DOHH2 (cell line): ENCODE measurements at regions not wholly inside any gene's neighbourhood (a gene's known extent, or its start where the extent isn't known, plus 50 kb on each side); places are given as distances from the start of the nearest gene placed in this dataset.

ENCODE experiments used
- CTCF ChIP-seq: fragments of 200-600 bp; sonication (generic); IDR thresholded peaks from one replicate; pipeline ENCODE4 v1.5.1; 2014; ENCODE audit warnings: antibody characterized with exemption, mild to moderate bottlenecking, low read depth, low read length; ENCODE audit not compliant: poor library complexity, severe bottlenecking
- EZH2phosphoT487 ChIP-seq: fragments of 200-600 bp; sonication (generic); IDR thresholded peaks from 2 replicates; pipeline ENCODE4 v1.6.1; 2017; ENCODE audit warnings: borderline replicate concordance, mild to moderate bottlenecking, antibody characterized with exemption, low read length, moderate library complexity, mixed read lengths

- no peak for TF ChIP-seq CTCF
- no peak for TF ChIP-seq EZH2phosphoT487
Measured at GRCh38 chr17:33789658-33790057, 465.4 kb upstream of the CCL2 start.
